DMS79 treated with DMSO at 0.1 percent for 48 hours (cell line): ENCODE measurements at regions not wholly inside any gene's neighbourhood (a gene's known extent, or its start where the extent isn't known, plus 50 kb on each side); places are given as distances from the start of the nearest gene placed in this dataset.
"Not testable (repeated sequence)": the region's sequence is repeated elsewhere in the genome, so short reads cannot be mapped to it uniquely, and the experiment has no call there.

Experiments used
- DNase-seq: peaks from one replicate; lab custom pipeline; 2025; lab: John Stamatoyannopoulos, UW

GRCh38 chr14:54256156-54256555, 140.7 kb upstream of the CDKN3 start:
- no peak for DNase-seq

- no peak for DNase-seq
Measured at GRCh38 chr14:54257424-54257823, 139.4 kb upstream of the CDKN3 start.

GRCh38 chr14:54258382-54258781, 138.4 kb upstream of the CDKN3 start:
- no peak for DNase-seq

- DNase-seq, result no peak
Measured at GRCh38 chr14:54259821-54260220, 137.0 kb upstream of the CDKN3 start.

- DNase-seq, result no peak
Measured at GRCh38 chr14:54261283-54261682, 135.5 kb upstream of the CDKN3 start.

GRCh38 chr14:54266616-54267015, 130.2 kb upstream of the CDKN3 start:
- not testable (repeated sequence) for DNase-seq

- DNase-seq, result no peak
Measured at GRCh38 chr14:54267172-54267571, 129.6 kb upstream of the CDKN3 start.

- peak; percentile 86 for DNase-seq
Measured at GRCh38 chr14:54275997-54276725, 120.6 kb upstream of the CDKN3 start.

GRCh38 chr14:54278087-54278486, 118.7 kb upstream of the CDKN3 start:
- DNase-seq, result no peak

GRCh38 chr14:54278665-54279295, 118.0 kb upstream of the CDKN3 start:
- DNase-seq, result no peak

GRCh38 chr14:54282849-54283248, 114.0 kb upstream of the CDKN3 start:
- no peak for DNase-seq

- no peak for DNase-seq
Measured at GRCh38 chr14:54285030-54285429, 111.8 kb upstream of the CDKN3 start.

- DNase-seq, result no peak
Measured at GRCh38 chr14:54291491-54292191, 105.2 kb upstream of the CDKN3 start.

- DNase-seq, result no peak
Measured at GRCh38 chr14:54294802-54295201, 102.0 kb upstream of the CDKN3 start.

- DNase-seq, result peak; percentile 82
Measured at GRCh38 chr14:54299410-54300363, 97.1 kb upstream of the CDKN3 start.

GRCh38 chr14:54300881-54301280, 95.9 kb upstream of the CDKN3 start:
- no peak for DNase-seq

GRCh38 chr14:54301359-54301758, 95.4 kb upstream of the CDKN3 start:
- no peak for DNase-seq

- no peak for DNase-seq
Measured at GRCh38 chr14:54306806-54307205, 90.0 kb upstream of the CDKN3 start.

GRCh38 chr14:54309615-54310014, 87.2 kb upstream of the CDKN3 start:
- DNase-seq, result no peak

- DNase-seq, result no peak
Measured at GRCh38 chr14:54310151-54310850, 86.5 kb upstream of the CDKN3 start.

GRCh38 chr14:54310851-54311228, 86.0 kb upstream of the CDKN3 start:
- no peak for DNase-seq
